ENCODE measurements at regions not wholly inside any gene's neighbourhood (a gene's known extent, or its start where the extent isn't known, plus 50 kb on each side); places are given as distances from the start of the nearest gene placed in this dataset.
A peak's percentile ranks its signal among the peaks of the same experiment; 100 is the strongest.
"Not testable (repeated sequence)": the region's sequence is repeated elsewhere in the genome, so short reads cannot be mapped to it uniquely, and the experiment has no call there.

DNA sequence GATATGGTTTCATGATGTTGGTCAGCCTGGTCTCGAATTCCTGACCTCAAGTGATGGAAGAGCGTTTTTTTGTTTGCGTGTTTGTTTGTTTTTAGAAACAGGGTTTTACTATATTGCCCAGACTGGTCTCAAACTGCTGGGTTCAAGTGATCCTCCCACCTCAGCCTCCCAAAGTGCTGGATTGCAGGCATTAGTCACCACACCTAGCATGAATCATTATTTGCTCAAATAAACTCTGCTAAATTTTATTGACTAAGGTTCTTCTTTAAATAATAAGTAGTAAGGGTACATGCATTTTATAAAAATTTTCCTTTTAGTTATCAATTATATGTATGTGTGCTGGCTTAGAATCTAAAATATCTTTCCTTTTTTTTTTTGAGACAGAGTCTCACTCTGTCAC, 52.9 kb downstream of the ZBTB9 start:
- no peak for DNase-seq

DNA sequence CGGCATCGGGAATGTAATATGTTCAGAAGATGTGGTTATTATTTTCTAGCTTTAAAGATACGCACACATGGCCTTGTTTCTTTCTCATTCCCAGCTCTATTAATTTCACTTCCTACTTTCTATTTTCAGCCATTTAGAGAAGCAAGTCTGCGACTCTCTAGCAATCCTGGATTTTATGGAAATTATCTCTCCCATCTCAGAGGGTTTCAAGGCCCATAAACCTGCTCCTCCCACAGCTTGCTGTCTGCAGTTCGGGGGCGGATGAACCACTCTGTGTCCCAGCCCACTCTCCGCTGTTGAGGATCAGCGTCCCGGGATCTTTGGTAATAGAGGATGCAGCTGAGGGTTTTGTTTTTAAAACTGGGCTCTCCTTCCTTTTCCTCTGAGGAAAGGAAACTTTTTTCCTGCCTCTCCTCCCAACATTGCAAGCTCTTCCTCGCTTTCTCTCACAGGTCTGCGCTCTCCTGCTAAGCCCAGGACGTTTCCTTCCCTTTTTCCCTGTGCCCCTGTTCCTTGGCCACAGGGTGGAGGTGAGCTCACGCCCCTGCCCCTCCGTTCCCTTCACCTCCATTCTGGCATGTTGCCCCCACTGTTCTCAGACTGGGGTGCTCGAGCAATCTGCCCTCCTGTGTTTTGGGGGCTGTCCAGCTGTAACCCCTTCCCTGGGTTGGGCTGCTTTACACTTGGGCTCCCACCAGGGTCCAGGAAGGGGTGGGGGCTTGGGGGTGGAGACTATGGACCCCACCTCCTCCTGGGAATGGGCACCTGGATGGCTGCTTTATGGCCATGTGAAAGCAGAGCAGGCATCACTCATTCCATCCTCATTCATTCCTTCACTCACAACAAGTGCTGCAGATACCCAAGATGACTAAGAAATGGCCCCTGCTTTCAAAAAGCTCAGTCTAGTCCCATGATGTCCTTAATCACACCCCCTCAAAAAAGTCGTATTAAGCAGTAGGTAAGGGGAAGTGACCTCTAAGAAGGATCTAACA, 54.9 kb downstream of the ZBTB9 start:
- DNase-seq: peak; percentile 14

DNA sequence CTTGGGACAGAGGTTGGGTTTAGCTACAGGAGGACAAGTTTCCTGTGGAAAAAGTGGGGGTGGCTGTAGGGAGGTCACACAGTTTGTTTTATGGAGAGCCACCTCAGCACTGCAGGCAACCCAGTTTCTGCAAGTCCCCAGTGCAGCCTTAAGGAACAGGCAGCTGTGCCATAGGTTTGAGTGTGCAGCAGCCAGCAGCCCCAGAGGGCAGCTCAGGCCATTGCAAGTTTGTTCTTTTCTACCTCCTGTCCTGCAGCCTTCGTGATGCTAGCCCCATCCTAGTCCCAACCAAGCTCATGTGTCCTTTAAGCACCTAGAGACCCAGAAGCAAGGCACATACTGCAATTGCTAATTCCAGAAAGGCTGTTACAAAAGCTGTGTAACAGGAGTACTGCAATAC, 58.8 kb downstream of the ZBTB9 start:
- DNase-seq: no peak

DNA sequence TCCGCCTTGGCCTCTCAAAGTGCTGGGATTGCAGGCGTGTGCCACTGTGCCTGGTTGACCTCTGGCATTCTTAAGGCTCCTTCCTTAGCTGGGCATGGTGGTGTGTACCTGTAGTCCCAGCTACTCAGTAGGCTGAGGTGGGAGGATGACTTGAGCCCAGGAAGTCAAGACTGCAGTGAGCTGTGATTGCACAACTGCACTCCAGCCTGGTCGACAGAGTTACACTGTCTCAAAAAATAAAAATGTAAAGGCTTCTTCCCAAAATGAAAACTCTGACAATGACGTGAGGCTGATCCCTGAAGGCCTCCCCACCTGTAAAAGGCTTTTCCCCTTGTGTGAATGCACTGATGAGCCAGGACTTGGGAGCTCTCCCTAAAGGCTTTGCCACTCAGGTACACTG, 62.4 kb downstream of the ZBTB9 start:
- DNase-seq: no peak

DNA sequence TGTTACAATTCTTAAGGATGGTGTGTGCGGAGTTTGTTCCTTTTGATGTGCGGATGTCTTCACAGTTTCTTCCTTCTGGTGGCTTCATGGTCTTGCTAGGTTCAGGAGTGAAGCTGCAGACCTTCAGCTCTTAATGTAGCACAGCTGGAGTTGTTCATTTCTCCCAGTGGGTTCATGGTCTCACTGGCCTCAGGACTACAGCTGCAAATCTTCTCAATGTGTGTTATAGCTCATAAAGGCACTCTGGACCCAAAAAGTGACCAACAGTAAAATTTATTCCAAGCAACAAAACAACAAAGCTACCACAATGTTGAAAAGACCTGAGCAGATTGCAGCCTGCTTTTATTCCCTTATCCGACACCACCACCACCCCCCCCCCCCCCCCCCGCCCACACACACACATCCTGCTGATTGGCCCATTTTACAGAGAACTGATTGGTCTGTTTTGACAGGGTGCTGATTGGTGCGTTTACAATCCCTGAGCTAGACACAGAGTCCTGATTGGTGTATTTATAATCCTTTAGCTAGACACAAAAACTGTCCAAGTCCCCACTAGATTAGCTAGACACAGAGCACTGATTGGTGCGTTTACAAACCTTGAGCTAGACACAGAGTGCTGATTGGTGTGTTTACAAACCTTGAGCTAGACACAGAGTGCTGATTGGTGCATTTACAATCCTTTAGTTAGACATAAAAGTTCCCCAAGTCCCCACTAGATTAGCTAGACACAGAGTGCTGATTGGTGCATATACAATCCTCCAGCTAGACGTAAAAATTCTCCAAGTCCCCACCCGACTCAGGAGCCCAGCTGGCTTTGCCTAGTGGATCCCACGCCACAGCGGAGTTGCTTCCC, 59.2 kb downstream of the BAK1 start:
- DNase-seq: not testable (repeated sequence)

DNA sequence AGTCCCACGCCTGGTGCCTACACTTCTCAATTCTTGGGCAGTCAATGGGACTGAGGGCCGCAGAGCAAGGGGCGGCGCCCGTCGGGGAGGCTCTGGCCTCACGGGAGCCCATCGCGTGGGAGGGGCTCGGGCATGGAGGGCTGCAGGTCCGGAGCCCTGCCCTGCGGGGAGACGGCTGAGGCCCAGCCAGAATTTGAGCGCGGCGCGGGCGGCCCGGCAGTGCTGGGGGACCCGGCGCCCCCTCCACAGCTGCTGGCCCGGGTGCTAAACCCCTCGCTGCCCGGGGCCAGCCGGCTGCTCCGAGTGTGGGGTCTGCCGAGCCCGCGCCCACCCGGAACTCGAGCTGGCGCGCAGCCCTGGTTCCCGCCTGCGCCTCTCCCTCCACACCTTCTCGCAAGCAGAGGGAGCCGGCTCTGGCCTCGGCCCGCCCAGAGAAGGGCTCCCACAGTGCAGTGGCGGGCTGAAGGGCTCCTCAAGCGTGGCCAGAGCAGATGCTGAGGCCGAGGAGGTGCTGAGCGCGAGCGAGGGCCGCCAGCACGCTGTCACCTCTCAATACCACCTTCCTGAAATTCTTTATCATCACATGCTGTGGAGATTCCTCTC, 58.5 kb downstream of the BAK1 start:
- no peak for DNase-seq

All from NCI-H526 treated with DMSO at 0.1 percent for 48 hours (cell line).